OCI-LY1 (cell line): ENCODE measurements at regions not wholly inside any gene's neighbourhood (a gene's known extent, or its start where the extent isn't known, plus 50 kb on each side); places are given as distances from the start of the nearest gene placed in this dataset.

Experiments used
- H2AFZ ChIP-seq: fragments of 200-600 bp; sonication (generic), shearing (Covaris generic); 2 replicates; pipeline ENCODE4 v1.6.0; 2014; ENCODE audit warnings: antibody characterized with exemption, mild to moderate bottlenecking, low read length
- H3F3A ChIP-seq: fragments of 200-600 bp; sonication (generic), shearing (Covaris generic); 2 replicates; pipeline ENCODE4 v1.6.0; 2014; ENCODE audit warnings: mild to moderate bottlenecking, antibody characterized with exemption, low read length, moderate library complexity; ENCODE audit not compliant: insufficient read depth
- H3K27ac ChIP-seq: fragments of 200-600 bp; sonication (generic); 2 replicates; pipeline ENCODE4 v1.5.1; 2014; ENCODE audit warnings: low read length, mixed run types, mild to moderate bottlenecking, low read depth; ENCODE audit not compliant: poor library complexity, severe bottlenecking
- H3K27me3 ChIP-seq: fragments of 200-600 bp; sonication (generic); 2 replicates; pipeline ENCODE4 v1.6.0; 2014; ENCODE audit warnings: antibody characterized with exemption, mild to moderate bottlenecking, low read length, moderate library complexity; ENCODE audit not compliant: insufficient read depth
- H3K36me3 ChIP-seq: fragments of 200-600 bp; sonication (generic); 2 replicates; pipeline ENCODE4 v1.6.1; 2014; ENCODE audit warnings: mild to moderate bottlenecking, antibody characterized with exemption, low read length, moderate library complexity, mixed read lengths; ENCODE audit not compliant: insufficient read depth
- H3K4me1 ChIP-seq: fragments of 200-600 bp; sonication (generic); 2 replicates; pipeline ENCODE4 v1.5.1; 2014; ENCODE audit warnings: mild to moderate bottlenecking, low read length, moderate library complexity; ENCODE audit not compliant: insufficient read depth, severe bottlenecking
- H3K4me2 ChIP-seq: fragments of 200-600 bp; sonication (generic), shearing (Covaris generic); 2 replicates; pipeline ENCODE4 v1.6.1; 2014; ENCODE audit warnings: low read length
- H3K4me3 ChIP-seq: fragments of 200-600 bp; sonication (generic); 2 replicates; pipeline ENCODE4 v1.5.1; 2014; ENCODE audit warnings: low read length, low read depth, mild to moderate bottlenecking, mixed read lengths; ENCODE audit not compliant: poor library complexity, severe bottlenecking
- H3K79me2 ChIP-seq: fragments of 200-600 bp; shearing (Covaris generic); 2 replicates; pipeline ENCODE4 v1.6.1; 2016; ENCODE audit warnings: mixed run types, low read length, mixed read lengths; ENCODE audit not compliant: insufficient read depth
- H3K9ac ChIP-seq: fragments of 200-600 bp; sonication (generic), shearing (Covaris generic); 2 replicates; pipeline ENCODE4 v1.6.1; 2014; ENCODE audit warnings: mild to moderate bottlenecking, low read length, mixed read lengths
- H3K9me2 ChIP-seq: fragments of 200-600 bp; sonication (generic), shearing (Covaris generic); 2 replicates; pipeline ENCODE4 v1.6.1; 2014; ENCODE audit warnings: low read depth, mild to moderate bottlenecking, low read length, mixed read lengths
- H3K9me3 ChIP-seq: fragments of 200-600 bp; shearing (Covaris generic); 2 replicates; pipeline ENCODE4 v1.6.1; 2014; ENCODE audit warnings: low read length, mixed read lengths
- H4K20me1 ChIP-seq: fragments of 200-600 bp; sonication (generic), shearing (Covaris generic); 2 replicates; pipeline ENCODE4 v1.6.0; 2016; ENCODE audit warnings: mild to moderate bottlenecking, low read length; ENCODE audit not compliant: insufficient read depth
- CTCF ChIP-seq: fragments of 200-600 bp; sonication (generic), shearing (Covaris generic); IDR thresholded peaks from 2 replicates; pipeline ENCODE4 v1.5.1; 2017; ENCODE audit warnings: mild to moderate bottlenecking, antibody characterized with exemption, low read length, moderate library complexity, mixed read lengths
- EZH2 ChIP-seq: fragments of 200-600 bp; sonication (generic), shearing (Covaris generic); IDR thresholded peaks from 2 replicates; pipeline ENCODE4 v1.8.0; 2017; ENCODE audit warnings: borderline replicate concordance, mixed run types, mild to moderate bottlenecking, antibody characterized with exemption, low read length, moderate library complexity, mixed read lengths

- Histone ChIP-seq H3K9ac (no peak overlapping the region), H3K79me2 (no peaks in the 10 kb centered on the region), H3K4me1 (no peaks in the 10 kb centered on the region), H3K9me3 (no peaks in the 10 kb centered on the region), H4K20me1 (no peaks in the 10 kb centered on the region), H3F3A (no peaks in the 10 kb centered on the region), H3K27ac (no peak overlapping the region), H3K36me3 (no peaks in the 10 kb centered on the region), H3K27me3 (no peaks in the 10 kb centered on the region), H3K4me3 (no peak overlapping the region), H3K4me2 (no peak overlapping the region), H3K9me2 (no peaks in the 10 kb centered on the region), H2AFZ (no peak overlapping the region)
- TF ChIP-seq EZH2: no peak
- TF ChIP-seq CTCF: no peak
Observed at GRCh38 chrX:122625239-122625638, 558.8 kb upstream of the GRIA3 start.

- no peaks in the 10 kb centered on the region for H3F3A ChIP-seq
Observed at GRCh38 chrX:122625821-122626220, 558.3 kb upstream of the GRIA3 start.

GRCh38 chrX:122626871-122627270 is 557.2 kb upstream of the GRIA3 start:
- H3K4me2 ChIP-seq: no peak overlapping the region
- H3K9me2 ChIP-seq: no peaks in the 10 kb centered on the region
- no peaks in the 10 kb centered on the region for H3F3A ChIP-seq
- H3K9me3 ChIP-seq: no peaks in the 10 kb centered on the region
- H3K36me3 ChIP-seq: no peaks in the 10 kb centered on the region
- no peak overlapping the region for H3K9ac ChIP-seq
- H3K4me1 ChIP-seq: no peaks in the 10 kb centered on the region
- no peaks in the 10 kb centered on the region for H3K79me2 ChIP-seq
- H3K4me3 ChIP-seq: no peak overlapping the region
- H3K27ac ChIP-seq: no peak overlapping the region
- no peak overlapping the region for H2AFZ ChIP-seq
- no peaks in the 10 kb centered on the region for H4K20me1 ChIP-seq
- no peak for TF ChIP-seq EZH2
- no peak for TF ChIP-seq CTCF
- H3K27me3 ChIP-seq: no peaks in the 10 kb centered on the region

More at GRCh38 chrX:122625821-122626220, 558.3 kb upstream of the GRIA3 start:
- Histone ChIP-seq H3K9ac (no peak overlapping the region), H4K20me1 (no peaks in the 10 kb centered on the region), H2AFZ (no peak overlapping the region), H3K9me3 (no peaks in the 10 kb centered on the region), H3K9me2 (no peaks in the 10 kb centered on the region), H3K27ac (no peak overlapping the region), H3K36me3 (no peaks in the 10 kb centered on the region), H3K4me1 (no peaks in the 10 kb centered on the region), H3K4me3 (no peak overlapping the region), H3K27me3 (no peaks in the 10 kb centered on the region), H3K4me2 (no peak overlapping the region), H3K79me2 (no peaks in the 10 kb centered on the region)
- TF ChIP-seq EZH2: no peak
- TF ChIP-seq CTCF: no peak
